ENCODE measurements at regions not wholly inside any gene's neighbourhood (a gene's known extent, or its start where the extent isn't known, plus 50 kb on each side); places are given as distances from the start of the nearest gene placed in this dataset.

GRCh38 chr12:98344046-98344930 is 171.1 kb upstream of the TMPO start:
- Histone ChIP-seq H3K9me3 (ENCODE audit: control insufficient read depth, insufficient read depth, low read length) (no peaks in the 10 kb centered on the region), H3K9ac (ENCODE audit: low read depth, low read length) (no peak overlapping the region), H3K4me1 (ENCODE audit: insufficient read depth, low read length) (peaks cover 7% of the 10 kb centered on the region), H3K36me3 (ENCODE audit: insufficient read depth, low read length) (no peaks in the 10 kb centered on the region)

GRCh38 chr12:98345308-98345876 is 170.0 kb upstream of the TMPO start:
- Histone ChIP-seq H3K36me3 (ENCODE audit: insufficient read depth, low read length) (no peaks in the 10 kb centered on the region), H3K4me1 (ENCODE audit: insufficient read depth, low read length) (peaks cover 7% of the 10 kb centered on the region), H3K9me3 (ENCODE audit: control insufficient read depth, insufficient read depth, low read length) (no peaks in the 10 kb centered on the region), H3K9ac (ENCODE audit: low read depth, low read length) (no peak overlapping the region)

GRCh38 chr12:98351089-98351488 is 164.3 kb upstream of the TMPO start:
- Histone ChIP-seq H3K9me3 (ENCODE audit: control insufficient read depth, insufficient read depth, low read length) (no peaks in the 10 kb centered on the region), H3K36me3 (ENCODE audit: insufficient read depth, low read length) (no peaks in the 10 kb centered on the region), H3K4me1 (ENCODE audit: insufficient read depth, low read length) (peaks cover 22% of the 10 kb centered on the region), H3K9ac (ENCODE audit: low read depth, low read length) (no peak overlapping the region)

GRCh38 chr12:98351784-98352183 is 163.6 kb upstream of the TMPO start:
- Histone ChIP-seq H3K9ac (ENCODE audit: low read depth, low read length) (no peak overlapping the region), H3K36me3 (ENCODE audit: insufficient read depth, low read length) (no peaks in the 10 kb centered on the region), H3K4me1 (ENCODE audit: insufficient read depth, low read length) (peaks cover 22% of the 10 kb centered on the region), H3K9me3 (ENCODE audit: control insufficient read depth, insufficient read depth, low read length) (no peaks in the 10 kb centered on the region)

- no peaks in the 10 kb centered on the region for H3K9me3 ChIP-seq (ENCODE audit: control insufficient read depth, insufficient read depth, low read length)
- no peaks in the 10 kb centered on the region for H3K36me3 ChIP-seq (ENCODE audit: insufficient read depth, low read length)
- no peak overlapping the region for H3K9ac ChIP-seq (ENCODE audit: low read depth, low read length)
- peaks cover 22% of the 10 kb centered on the region for H3K4me1 ChIP-seq (ENCODE audit: insufficient read depth, low read length)
Measured at GRCh38 chr12:98352218-98352811, 163.1 kb upstream of the TMPO start.

GRCh38 chr12:98352835-98353234 is 162.6 kb upstream of the TMPO start:
- H3K9ac ChIP-seq (ENCODE audit: low read depth, low read length), result no peak overlapping the region
- H3K9me3 ChIP-seq (ENCODE audit: control insufficient read depth, insufficient read depth, low read length), result no peaks in the 10 kb centered on the region
- H3K4me1 ChIP-seq (ENCODE audit: insufficient read depth, low read length), result peaks cover 22% of the 10 kb centered on the region
- H3K36me3 ChIP-seq (ENCODE audit: insufficient read depth, low read length), result no peaks in the 10 kb centered on the region

- Histone ChIP-seq H3K9me3 (ENCODE audit: control insufficient read depth, insufficient read depth, low read length) (no peaks in the 10 kb centered on the region), H3K36me3 (ENCODE audit: insufficient read depth, low read length) (no peaks in the 10 kb centered on the region), H3K4me1 (ENCODE audit: insufficient read depth, low read length) (peaks cover 22% of the 10 kb centered on the region), H3K9ac (ENCODE audit: low read depth, low read length) (no peak overlapping the region)
Measured at GRCh38 chr12:98354520-98355035, 160.8 kb upstream of the TMPO start.

GRCh38 chr12:98355322-98355721 is 160.1 kb upstream of the TMPO start:
- H3K4me1 ChIP-seq (ENCODE audit: insufficient read depth, low read length), result peaks cover 22% of the 10 kb centered on the region
- H3K9me3 ChIP-seq (ENCODE audit: control insufficient read depth, insufficient read depth, low read length), result no peaks in the 10 kb centered on the region
- no peaks in the 10 kb centered on the region for H3K36me3 ChIP-seq (ENCODE audit: insufficient read depth, low read length)
- no peak overlapping the region for H3K9ac ChIP-seq (ENCODE audit: low read depth, low read length)

- Histone ChIP-seq H3K4me1 (ENCODE audit: insufficient read depth, low read length) (peaks cover 21% of the 10 kb centered on the region), H3K36me3 (ENCODE audit: insufficient read depth, low read length) (no peaks in the 10 kb centered on the region), H3K9ac (ENCODE audit: low read depth, low read length) (no peak overlapping the region), H3K9me3 (ENCODE audit: control insufficient read depth, insufficient read depth, low read length) (no peaks in the 10 kb centered on the region)
Measured at GRCh38 chr12:98355933-98356332, 159.5 kb upstream of the TMPO start.

- no peak overlapping the region for H3K9ac ChIP-seq (ENCODE audit: low read depth, low read length)
- H3K4me1 ChIP-seq (ENCODE audit: insufficient read depth, low read length), result peaks cover under 1% of the 10 kb centered on the region; the same call in 1 of the 2 replicates
- no peaks in the 10 kb centered on the region for H3K36me3 ChIP-seq (ENCODE audit: insufficient read depth, low read length)
- no peaks in the 10 kb centered on the region for H3K9me3 ChIP-seq (ENCODE audit: control insufficient read depth, insufficient read depth, low read length)
Measured at GRCh38 chr12:98358144-98358543, 157.2 kb upstream of the TMPO start.

GRCh38 chr12:98359856-98360255 is 155.5 kb upstream of the TMPO start:
- H3K36me3 ChIP-seq (ENCODE audit: insufficient read depth, low read length), result no peaks in the 10 kb centered on the region
- no peaks in the 10 kb centered on the region for H3K9me3 ChIP-seq (ENCODE audit: control insufficient read depth, insufficient read depth, low read length)
- no peaks in the 10 kb centered on the region for H3K4me1 ChIP-seq (ENCODE audit: insufficient read depth, low read length)
- no peak overlapping the region for H3K9ac ChIP-seq (ENCODE audit: low read depth, low read length)

- no peaks in the 10 kb centered on the region for H3K9me3 ChIP-seq (ENCODE audit: control insufficient read depth, insufficient read depth, low read length)
- H3K9ac ChIP-seq (ENCODE audit: low read depth, low read length), result no peak overlapping the region
- no peaks in the 10 kb centered on the region for H3K36me3 ChIP-seq (ENCODE audit: insufficient read depth, low read length)
- H3K4me1 ChIP-seq (ENCODE audit: insufficient read depth, low read length), result no peaks in the 10 kb centered on the region
Measured at GRCh38 chr12:98360401-98360800, 155.0 kb upstream of the TMPO start.

- no peaks in the 10 kb centered on the region for H3K36me3 ChIP-seq (ENCODE audit: insufficient read depth, low read length)
- H3K4me1 ChIP-seq (ENCODE audit: insufficient read depth, low read length), result peaks cover 8% of the 10 kb centered on the region; the same call in 1 of the 2 replicates
- no peak overlapping the region for H3K9ac ChIP-seq (ENCODE audit: low read depth, low read length)
- no peaks in the 10 kb centered on the region for H3K9me3 ChIP-seq (ENCODE audit: control insufficient read depth, insufficient read depth, low read length)
Measured at GRCh38 chr12:98369581-98369980, 145.8 kb upstream of the TMPO start.

- H3K9ac ChIP-seq (ENCODE audit: low read depth, low read length), result no peak overlapping the region
- no peaks in the 10 kb centered on the region for H3K36me3 ChIP-seq (ENCODE audit: insufficient read depth, low read length)
- H3K4me1 ChIP-seq (ENCODE audit: insufficient read depth, low read length), result peaks cover 8% of the 10 kb centered on the region; the same call in 1 of the 2 replicates
- no peaks in the 10 kb centered on the region for H3K9me3 ChIP-seq (ENCODE audit: control insufficient read depth, insufficient read depth, low read length)
Measured at GRCh38 chr12:98370976-98371375, 144.4 kb upstream of the TMPO start.
